ENCODE measurements at regions not wholly inside any gene's neighbourhood (a gene's known extent, or its start where the extent isn't known, plus 50 kb on each side); places are given as distances from the start of the nearest gene placed in this dataset.

DNA sequence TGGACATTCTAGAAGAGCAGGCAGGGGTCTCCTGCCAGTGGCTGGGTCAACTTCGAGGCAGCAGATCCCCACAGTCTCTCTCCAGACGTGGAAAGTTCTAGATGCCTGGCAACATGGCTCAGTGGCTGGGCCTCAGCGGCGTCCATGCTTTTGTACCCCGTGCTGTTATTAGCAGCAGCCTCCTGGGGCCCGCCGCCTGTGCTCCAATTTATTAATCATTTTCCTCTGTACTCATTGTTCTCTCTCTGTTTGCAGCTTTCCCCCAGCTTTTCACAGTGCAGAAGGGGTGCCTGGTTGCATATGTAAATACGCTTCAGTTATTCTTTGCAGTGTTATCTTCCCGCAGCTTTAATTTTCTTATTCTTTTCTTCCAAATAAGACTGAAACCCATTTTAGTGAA lies 515.1 kb downstream of the TBC1D22A start:
- DNase-seq (ENCODE audit: low read depth), result no peak

DNA sequence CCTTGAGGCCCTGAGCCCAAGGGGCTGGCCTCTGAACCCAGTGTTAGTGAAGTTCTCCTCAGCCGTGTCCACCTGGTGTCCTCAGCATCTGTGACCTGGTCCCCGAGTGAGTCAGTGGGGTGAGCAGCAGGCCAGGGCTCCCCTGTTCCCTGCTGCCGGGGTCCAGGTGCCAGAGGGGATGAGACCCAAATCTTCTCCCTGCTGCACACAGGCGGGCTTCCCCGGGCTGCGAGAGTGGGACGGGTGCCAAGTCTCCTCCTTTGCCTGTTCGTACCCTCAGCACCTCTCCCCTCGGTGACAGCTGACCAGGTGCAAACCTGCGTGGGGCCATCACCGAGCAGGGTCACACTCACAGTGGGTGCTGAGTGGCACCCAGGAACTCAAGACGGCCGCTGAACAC lies 514.5 kb downstream of the TBC1D22A start:
- no peak for DNase-seq (ENCODE audit: low read depth)

DNA sequence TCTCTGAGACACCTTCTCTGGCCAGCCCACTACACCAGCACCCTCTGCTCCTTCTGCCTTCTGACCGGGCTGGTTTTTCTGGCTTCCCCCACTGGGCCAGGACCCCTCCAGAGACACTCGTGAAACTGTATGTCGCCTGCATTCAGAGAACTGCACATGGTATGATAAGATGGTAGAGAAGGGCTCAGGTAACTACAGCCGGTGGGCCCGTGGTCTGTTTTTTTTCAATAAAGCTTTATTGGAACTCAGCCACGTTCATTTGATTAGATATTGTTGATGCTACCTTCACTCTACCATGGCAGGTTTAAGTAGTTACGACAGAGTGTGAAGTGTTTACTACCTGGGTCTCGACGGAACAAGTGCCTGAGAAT lies 514.0 kb downstream of the TBC1D22A start:
- no peak for DNase-seq (ENCODE audit: low read depth)

DNA sequence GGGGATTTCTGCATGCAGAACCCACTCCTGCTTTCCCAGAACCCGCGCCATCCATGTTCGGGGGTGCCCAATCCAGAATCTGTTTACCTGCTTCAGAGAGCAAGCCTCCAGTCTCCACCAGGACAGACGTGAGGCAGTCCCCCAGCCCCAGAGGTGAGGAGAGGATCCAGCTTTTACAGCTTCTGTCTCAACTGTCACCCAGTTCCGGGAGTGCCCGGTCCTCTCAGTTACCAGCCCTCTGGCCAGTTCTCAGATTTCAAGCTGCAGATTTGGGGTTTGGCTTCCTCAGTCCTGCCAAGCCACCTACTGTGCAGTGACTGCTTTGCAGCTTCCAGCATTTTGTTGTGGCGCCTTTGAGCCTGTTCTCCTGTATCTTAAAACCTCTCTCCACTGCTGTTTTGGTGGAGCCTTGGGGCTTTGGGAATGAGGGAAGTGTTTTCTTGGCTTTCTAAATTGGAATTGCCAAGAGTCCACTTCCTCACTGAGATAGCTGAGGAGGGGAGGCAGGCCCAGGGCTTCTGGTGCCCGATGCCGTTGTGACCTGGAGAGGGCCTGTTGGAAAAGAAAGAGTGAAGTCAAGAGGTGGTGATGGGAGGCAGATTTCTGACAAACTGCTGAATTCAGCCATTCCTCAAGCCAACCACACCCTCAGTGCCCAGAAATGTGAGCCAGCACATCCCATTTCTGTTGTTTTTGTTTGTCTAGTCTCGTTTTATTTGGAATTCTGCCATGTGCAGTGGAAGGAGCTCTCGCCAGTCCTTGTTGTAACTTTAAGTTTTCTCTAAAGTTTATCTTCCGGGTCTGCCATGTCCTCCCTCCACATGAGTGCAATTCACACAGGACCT lies 513.4 kb downstream of the TBC1D22A start:
- DNase-seq (ENCODE audit: low read depth), result no peak

DNA sequence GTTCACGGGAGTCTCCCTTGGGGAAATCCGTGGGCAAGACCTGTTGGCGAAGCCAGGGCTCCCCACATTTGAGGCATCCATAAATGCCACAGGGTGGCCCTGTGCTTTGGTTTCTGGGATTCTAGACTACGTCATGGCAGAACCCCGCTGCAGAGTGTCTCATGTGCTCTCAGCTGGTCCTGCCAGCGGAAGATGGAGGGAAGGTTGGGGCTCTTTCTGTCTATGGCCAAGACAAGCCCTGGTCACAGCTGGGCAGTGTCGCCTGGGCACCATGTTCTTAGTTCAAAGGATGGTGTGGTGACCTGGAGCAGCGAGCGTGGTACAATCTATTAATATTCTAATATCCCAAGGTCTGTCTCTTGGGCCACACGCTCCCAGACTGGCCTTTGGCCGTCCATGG lies 511.7 kb downstream of the TBC1D22A start:
- DNase-seq (ENCODE audit: low read depth), result no peak

DNA sequence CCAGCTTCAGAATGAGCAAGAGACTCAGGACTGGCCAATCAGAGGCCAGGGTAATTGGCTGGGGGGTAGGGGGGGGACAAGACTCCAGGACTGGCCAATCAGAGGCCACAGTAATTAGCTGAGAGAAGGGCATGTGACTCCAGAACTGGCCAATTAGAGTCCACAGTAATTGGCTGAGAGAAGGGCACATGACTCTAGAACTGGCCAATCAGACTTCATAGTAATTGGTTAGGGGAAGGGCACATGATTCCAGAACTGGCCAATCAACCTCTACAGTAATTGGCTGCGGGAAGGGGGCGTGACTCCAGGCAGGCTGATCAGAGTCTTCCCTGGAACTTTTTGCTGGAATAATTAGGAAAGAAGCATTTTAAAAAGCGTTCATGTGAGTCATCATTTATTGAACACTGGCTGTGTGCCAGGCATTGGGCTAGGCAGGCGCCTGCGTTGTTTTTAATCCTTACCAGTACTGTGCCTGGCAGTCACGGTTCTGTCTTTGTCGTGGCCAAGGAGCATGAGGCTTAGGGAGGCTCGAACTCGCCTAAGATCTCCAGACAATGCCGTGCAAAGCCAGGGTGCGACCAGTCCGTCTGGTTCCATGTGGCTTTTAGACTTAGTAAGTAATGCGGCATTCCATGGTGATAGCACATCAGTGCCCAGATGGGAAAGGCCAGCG lies 508.1 kb downstream of the TBC1D22A start:
- no peak for DNase-seq (ENCODE audit: low read depth)

DNA sequence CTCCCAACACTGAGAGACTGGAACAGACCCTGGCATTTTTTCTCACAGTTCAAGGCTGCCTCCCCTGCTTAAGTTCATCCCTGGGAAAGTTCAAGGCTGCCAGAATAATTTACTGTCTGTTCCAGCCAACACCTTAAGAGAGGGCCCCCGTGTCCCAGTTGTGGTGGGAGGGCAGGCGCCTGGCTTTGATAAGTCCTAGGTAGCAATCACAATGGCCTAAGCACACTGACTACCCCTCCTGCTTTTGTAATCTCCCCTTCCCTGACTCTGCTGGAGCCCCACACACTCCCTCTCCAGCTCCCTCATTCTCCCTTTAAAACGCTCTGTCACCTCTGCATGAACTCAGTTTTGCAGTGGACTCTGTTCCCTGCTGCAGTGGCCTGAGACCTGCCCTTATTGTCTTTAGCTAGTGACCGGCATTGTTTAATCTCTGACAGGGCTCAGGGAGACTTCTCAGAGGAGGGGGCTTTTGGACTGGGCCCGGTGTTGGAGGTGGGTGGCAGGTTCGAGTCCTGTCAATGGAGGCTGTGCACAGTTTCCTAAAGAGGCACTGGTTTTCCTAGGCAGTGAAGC lies 507.2 kb downstream of the TBC1D22A start:
- DNase-seq (ENCODE audit: low read depth), result no peak

DNA sequence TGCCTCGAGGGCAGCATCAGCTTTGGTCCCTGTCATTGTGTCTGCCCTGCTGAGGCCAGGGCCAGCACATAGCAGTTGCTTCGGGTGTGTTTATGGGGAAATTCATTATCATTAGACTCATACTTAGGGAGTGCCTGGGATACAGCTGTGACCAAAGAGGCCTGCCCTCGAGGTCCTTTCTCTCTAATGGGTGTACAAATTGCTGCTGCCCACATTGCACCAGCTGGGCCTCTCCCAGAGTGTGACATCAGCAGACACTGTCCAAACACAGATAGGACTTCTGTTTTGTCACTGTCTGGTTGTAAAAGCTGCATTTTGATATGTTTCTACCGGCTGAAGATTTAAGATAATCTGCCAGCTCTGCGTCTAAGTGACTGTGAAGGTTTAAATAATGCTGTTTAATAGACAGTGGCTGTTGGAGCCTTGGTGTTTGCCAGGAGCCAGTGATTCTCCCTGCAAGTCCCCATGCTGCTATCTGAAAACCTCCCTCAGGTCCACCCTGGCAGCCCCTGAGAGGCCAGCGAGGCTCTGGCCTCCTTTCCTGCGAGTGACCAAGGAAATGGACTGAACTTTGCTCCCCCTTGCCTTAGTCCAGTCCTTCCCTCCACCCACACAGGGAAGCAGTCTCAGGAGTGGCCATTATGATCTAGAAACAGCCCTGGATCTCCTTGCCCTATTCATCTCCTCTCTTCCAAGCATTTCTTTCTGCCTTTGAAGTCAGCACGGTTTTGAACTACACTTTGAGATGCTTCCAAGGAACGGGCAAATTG lies 505.2 kb downstream of the TBC1D22A start:
- DNase-seq (ENCODE audit: low read depth), result no peak

DNA sequence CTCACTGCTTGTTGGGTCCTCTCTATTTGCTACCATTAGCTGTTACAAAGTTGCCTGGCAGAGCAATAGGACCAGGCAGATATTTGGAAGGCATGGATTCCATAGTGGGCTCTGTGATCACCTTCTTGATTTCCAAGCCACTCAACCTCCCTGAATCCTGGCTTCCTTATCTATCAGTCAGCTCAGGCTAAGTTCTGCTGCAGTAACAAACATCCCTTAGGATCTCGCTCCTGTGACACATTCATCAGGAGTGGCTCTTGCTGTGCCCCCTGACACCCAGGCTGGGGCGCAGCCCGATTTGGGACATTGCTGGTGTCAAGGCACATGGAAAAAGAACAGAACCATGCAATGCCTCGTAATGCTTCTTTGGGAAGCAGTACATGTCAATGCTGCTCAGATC lies 503.9 kb downstream of the TBC1D22A start:
- no peak for DNase-seq (ENCODE audit: low read depth)

DNA sequence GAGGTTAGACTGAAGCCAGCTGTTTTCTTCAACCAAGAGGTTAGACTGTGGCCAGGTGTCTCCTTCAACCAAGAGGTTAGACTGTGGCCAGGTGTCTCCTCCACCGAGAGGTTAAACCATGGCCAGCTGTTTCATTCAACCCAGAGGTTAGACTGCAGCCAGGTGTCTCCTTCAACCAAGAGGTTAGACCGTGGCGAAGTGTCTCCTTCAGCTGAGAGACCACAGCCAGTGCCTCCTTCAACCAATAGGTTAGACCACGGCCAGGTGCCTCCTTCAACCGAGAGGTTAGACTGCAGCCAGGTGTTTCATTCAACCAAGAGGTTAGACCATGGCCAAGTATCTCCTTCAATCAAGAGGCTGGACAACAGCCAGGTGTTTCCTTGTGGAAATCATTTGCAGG lies 498.1 kb downstream of the TBC1D22A start:
- DNase-seq (ENCODE audit: low read depth), result no peak

DNA sequence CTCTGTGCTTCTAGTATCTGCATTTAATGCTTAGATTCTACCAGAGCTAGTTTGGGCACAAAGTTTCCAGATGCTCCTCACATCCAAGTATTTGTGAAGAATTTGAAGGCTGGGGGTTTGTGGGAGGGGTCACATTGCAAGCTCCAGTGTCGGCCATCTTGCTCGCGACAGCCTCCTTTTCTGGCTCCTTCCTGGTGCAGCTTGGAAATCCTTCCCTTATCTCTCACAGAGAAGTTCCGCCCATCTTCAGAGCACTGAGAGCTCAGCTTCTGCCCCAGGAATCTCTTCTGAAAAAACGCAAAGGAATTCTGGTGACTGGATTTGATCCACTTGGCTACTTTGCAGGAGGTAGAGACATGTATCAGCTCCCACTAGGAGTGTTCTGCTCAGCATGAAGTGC lies 497.5 kb downstream of the TBC1D22A start:
- no peak for DNase-seq (ENCODE audit: low read depth)

DNA sequence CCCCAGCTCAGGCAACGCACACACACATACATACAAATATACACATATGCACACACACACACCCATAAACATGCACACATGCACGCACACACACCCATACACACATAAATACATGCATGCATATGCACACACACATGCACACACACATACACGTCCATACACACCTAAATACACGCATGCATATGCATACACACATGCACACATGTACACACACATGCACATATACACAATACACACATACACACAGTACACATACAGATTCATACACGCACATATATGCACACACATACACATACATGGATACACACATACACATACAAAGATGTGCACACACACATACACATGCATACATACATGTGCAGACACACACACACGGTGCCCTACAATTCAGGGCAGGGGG lies 496.6 kb downstream of the TBC1D22A start:
- DNase-seq (ENCODE audit: low read depth), result no peak

DNA sequence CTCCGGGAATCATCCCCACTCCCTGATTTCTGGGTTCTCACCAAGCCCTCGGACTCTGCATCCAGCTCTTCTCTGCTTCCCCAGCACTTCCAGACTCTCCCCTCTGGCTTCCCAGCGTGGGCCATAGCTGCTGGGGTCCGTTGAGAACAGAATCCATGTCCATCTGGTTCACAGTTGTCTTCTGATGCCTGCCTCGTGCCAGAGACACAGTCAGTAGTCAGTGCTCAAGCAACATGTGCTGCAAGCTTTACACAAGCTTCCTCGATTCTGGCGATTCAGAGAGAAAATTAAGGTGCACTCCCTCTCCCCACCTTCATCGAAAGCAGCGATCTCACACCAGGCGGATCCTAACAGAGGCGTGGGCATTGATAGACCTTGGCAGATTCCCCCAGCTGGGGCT lies 495.5 kb downstream of the TBC1D22A start:
- DNase-seq (ENCODE audit: low read depth), result no peak

DNA sequence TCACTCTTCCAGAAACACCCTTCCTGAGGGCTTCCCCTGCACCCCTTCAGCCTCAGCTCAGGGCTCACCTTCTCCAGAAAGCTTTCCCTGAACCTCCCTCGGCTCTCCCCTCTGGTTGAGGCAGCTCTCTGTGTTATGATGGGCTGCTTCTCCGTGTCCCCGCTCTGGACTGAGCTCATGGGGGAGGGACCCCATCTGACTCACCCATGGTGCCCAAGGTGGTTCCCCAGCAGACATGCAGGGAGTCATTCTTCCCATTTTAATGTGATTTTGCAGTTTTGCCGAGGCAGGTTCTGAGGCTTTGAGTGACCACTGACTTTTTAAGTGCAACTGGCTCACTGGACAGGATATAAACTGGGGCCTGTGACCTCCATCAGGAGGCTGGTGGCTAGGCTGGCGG lies 495.1 kb downstream of the TBC1D22A start:
- no peak for DNase-seq (ENCODE audit: low read depth)

DNA sequence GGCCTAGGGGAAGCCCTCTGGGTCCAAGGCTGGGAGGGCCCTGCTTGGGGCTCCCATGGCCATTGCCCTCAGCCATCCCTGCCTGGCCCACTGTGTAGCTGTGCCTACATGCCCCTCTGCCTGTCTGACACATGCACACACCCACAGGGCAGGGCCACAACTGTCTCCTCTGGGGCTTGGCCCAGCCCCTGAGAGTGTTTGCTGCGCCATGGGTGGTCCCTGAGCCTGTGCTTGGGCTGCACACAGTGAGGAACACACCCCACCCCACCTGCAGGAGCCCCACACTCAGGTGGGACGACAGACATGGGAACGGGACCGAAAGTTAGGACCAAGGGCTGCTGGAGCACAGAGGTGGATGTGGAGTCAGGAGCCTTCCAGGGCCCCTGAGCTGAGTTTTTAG lies 489.5 kb downstream of the TBC1D22A start:
- no peak for DNase-seq (ENCODE audit: low read depth)

DNA sequence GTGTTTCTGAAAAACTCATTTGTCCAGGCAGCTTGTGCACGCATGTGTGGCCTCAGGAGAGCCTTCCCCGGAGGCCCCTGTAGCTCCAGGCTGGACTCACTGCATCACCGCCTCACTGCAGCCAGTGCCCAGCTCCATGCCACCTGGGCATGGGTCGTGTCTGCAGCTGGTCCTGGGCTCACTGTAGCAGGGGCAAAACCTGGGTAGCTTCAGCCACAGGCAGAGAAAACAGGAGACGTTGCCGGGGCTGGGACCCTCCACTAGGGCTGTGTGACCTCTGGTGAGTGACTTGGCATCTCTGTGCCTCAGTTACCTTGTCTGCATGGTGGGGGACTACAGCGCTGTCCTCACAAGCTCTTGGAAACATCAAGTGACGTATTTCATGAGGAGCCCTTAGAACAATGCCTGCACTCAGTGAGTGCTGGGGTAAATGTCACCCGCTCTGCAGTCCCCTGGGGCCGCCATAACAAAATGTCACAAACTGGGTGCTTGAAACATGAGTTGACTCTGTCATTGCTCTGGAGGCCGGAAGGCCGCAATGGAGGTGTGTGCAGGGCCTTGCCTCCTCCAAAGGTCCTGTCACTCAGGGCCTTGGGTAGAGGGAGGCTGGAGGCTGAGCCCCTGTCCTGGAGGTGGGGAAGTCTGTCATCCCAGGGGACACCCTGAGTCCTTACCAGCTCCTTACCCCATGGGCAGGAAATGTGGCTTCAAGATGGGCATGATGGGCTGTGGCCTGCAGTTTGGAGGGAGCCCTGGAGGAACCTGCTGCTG lies 488.7 kb downstream of the TBC1D22A start:
- DNase-seq (ENCODE audit: low read depth), result no peak

DNA sequence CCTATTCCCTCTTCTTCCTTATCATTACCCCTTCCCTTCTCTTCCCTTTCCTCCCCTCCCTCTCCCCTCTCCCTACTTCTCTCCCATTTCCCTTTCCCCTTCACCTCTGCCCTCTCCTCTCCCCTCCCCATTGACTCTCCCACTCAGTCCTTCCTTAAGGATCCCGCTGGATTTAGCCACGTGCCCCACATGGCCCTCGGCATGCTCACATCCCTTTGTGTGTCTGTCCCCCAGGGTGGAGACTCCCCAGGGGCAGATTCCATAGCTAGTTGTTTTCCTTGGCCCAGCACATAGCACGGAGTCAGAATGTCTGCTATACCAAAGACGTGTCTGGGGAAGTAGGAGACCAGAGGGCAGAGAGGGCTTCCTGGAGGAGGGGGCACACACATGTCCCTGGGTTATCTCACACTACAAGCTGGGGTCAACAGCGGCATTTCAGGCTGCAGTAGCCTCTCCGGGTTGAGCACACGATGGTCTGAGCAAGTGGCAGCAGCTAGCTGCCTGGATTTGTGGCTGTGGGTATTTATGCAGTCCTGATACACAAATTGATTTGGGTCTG lies 487.0 kb downstream of the TBC1D22A start:
- DNase-seq (ENCODE audit: low read depth), result no peak

DNA sequence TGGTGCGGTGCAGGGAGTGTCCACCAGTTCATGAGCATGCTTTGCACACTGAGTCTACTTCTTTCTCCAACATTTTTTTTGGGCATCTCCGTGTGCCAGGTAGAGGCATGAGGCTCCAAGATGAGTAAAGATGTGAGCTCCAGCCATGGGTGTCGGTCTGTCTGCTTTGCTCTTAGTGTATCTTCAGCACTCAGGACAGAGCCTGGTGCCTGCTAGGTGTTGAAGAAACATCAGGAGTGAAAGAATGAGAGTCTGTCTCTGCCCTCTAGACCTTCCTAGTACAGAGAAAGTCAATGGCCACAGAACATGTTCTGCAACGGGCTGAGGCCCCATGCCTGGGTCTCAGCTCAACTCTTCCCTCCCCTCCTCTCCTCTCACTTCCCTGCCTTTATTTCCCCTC lies 486.5 kb downstream of the TBC1D22A start:
- no peak for DNase-seq (ENCODE audit: low read depth)

DNA sequence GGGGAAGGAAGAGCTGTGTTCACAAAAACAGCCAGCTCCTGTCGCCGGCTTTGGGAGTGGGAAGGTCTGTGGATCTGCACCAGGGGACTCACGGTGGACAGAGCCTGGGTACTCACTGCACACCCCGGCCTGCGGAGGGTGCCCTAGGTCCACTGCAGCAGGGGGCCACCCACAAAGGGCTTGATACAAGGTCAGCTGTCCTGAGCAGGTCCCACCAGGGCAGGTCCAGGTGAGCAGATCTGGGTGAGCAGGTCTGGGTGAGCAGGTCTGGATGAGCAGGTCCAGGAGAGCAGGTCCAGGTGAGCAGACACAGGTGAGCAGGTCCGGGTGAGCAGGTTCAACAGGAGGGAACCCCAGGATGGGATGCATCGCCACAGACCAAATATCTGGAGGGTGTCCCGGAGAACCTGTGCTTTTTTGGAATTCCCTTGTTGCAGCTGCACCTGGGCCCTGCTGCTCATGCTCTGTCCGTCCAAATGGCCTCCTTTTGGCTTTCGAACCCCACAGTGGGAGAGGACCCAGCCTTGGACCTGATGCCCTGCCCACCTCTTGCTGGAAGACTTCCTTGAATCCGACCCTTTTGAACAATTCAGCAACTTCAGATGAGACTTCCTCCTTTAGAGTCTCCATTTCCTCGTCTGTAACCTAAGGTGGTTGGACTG lies 485.3 kb downstream of the TBC1D22A start:
- no peak for DNase-seq (ENCODE audit: low read depth)

DNA sequence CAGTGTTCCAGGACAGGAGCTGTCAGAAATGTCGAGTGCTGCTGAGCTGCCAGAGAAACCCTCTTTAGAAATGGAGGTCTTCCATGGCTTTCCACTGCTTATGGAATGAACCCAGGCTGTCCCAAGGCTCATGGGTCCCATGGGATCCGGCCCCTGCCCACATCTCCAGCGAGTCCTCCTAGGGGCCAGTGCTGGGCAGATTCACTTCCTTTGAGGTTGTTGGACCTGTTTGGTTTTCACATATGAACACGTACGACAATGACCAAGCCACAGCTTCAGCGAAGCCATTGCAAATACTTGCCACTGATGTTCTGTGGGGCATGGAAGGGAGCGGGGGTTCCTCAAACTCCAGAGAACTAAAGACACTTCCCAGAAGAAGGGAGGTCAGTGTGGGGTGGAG lies 483.3 kb downstream of the TBC1D22A start:
- no peak for DNase-seq (ENCODE audit: low read depth)

DNA sequence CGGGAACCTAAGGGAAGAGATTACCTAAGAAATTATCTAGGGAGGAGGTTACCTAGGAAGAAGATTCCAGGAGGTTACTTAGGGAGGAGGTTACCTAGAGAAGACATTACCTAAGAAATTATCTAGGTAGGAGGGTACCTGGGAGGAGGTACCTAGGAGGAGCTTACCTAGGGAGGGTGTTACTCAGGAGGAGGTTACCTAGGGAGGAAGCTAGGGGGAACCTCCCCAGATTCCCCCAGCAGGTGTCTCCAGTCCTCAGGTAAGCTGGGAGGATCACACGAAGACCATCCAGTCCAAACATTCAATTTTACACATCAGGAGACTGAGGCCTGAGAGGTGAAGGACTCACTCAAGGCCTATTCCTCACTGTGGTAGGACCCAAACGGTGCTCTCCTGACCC lies 482.8 kb downstream of the TBC1D22A start:
- no peak for DNase-seq (ENCODE audit: low read depth)

Measured in stimulated activated CD8-positive, alpha-beta memory T cell treated with anti-CD3 and anti-CD28 coated beads, Interleukin-12 subunit alpha, Interleukin-12 subunit beta, amount 100 ng/mL, for 1 hour (primary cell).